NCI-H510A (cell line): ENCODE measurements at regions not wholly inside any gene's neighbourhood (a gene's known extent, or its start where the extent isn't known, plus 50 kb on each side); places are given as distances from the start of the nearest gene placed in this dataset.
"Not testable (repeated sequence)": the region's sequence is repeated elsewhere in the genome, so short reads cannot be mapped to it uniquely, and the experiment has no call there.

ENCODE experiments used
- DNase-seq: peaks from one replicate; lab custom pipeline; 2025; lab: John Stamatoyannopoulos, UW

DNA sequence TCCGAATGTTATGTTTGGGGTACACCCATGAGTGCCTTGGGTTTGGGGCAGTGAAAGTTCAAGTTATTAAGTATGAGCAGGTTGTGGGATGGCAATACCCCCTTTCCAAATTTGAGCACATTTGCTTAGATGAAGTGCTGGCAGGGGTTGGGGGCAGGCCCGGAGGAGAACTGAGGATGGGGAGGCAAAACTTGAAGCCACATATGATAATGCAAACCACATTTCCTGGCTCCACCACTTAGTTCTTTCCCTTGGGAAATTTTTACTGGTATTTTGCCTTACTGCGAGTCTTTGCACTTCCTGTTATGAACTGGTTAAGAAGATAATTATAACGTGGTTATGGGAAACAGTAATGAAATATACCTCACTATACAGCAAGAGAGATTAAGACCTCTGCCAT lies 336.0 kb upstream of the ONECUT1 start:
- DNase-seq: no peak

DNA sequence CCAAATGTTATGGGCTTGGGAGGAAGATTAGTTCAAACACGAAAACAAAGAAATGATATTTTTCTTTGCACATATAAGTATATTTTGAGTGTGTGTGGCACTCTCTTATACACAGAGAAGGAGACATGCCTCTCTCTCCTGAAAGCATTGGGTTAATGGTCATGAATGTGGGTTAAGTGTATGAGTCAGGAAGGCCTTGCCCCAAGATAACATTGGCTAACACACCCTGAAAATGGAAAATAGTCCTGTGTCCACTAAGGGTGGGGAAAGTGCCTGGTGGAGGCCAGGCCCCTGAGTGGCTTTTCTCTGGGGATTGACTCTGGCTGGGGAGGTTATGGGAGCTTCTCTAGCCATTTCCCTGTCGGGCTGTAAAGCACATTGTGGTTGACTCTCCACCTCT lies 332.7 kb upstream of the ONECUT1 start:
- no peak for DNase-seq

DNA sequence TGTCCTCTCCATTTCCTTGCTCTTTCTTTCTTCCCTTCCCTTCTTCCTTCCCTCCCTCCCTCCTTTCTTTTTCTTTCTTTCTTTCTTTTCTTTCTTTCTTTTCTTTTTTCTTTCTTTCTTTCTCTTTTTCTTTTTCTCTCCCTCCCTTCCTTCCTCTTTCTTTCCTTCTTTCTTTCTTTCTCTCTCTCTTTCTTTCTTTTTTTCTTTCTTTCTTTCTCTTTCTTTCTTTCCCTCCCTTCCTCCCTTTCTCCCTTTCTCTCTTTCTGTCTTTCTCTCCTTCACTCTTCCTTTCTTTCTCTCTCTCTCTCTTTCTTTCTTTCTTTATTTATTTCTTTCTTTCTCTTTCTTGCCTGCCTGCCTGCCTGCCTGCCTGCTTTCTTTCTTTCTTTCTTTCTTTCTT lies 326.8 kb upstream of the ONECUT1 start:
- not testable (repeated sequence) for DNase-seq

DNA sequence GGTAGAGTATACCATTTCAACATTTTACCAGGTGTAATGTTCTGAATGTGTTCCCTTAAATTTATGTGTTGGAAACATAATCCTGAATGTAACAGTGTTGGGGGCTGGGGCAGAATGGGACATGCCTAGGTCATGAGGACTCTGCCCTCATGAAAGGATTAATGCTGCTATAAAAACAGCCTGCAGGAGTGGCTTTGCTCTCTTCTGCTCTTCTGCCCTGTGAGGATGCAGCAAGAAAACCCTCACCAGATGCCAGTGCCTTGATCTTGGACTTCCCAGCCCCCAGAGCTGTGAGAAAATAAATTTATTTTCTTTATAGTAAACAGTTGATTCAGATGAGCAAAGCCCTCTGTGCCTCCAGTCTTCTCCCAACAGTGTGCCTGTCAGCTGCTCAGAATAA lies 326.0 kb upstream of the ONECUT1 start:
- DNase-seq: no peak

DNA sequence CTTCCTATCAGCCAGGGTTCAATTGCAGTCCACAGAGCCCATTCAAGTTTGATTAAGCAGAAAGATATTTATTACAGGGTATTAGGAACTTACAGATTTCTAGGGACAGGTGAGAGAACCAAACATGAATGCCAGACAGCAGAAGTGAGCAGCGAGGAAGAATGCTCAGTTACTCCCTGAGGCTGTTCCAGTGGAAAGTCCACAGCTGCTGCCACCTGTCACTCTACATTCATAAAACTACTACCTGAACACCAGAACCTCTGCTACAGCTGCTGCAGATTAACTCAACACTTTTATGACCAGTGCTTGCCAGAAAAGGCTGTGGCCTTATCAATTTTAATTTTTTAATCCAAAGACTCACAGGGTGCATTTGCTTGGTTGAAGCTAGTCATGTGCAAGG lies 325.4 kb upstream of the ONECUT1 start:
- DNase-seq: no peak

DNA sequence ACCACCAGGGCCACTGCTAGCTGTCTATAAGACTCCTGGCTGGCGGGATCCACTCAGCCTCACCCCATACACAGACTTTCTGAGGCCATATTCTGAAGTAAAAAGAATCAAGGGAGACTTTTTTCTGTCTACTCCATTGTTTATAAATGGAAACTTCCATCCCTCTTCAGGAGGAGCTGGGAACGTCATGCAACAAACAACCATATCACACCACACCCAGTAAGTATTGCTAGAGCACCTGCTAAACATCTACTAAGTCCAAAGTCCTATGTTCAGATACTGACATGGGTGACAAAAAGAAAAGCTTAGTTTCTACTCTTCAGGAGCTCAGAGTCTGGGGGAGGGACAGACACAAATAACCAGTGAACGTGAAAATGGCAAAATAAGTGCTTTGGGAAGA lies 324.8 kb upstream of the ONECUT1 start:
- no peak for DNase-seq

DNA sequence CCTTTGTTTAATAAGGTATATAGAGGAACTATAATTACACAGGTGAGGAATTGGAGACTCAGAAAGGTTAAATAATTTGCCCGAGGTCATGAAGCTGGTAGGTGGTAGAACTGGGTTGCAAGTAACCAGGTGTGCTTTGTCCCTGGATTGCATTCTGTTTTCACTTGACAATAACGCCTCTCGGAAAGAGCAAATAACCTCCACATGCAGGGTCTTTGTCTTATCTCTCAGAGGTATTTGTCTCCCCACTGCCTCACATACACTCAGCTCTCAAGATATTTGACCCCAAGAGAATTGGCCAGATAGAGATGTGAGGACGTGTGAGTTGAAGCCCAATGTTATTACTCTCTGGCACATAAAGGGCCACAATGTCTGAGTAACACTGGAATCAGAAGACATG lies 320.9 kb upstream of the ONECUT1 start:
- DNase-seq: no peak

DNA sequence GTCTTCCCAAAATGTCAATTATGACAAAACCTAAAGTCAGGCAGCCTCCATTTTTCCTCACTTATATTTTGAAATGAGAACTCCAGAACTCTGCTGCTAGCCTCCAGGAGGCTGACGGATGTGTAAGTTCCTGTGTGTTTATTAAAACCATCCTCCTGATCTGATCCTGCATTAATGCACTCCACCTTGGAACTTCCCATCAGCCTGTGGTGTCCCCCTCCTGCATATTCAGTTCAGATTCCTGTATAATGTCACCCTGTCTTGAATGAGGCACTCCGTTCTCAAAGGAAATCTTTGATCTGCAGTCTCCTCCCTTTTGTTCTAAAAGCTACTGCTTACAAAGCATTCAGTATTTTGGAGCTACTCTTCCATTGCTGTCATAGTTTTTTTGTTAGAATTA lies 318.2 kb upstream of the ONECUT1 start:
- DNase-seq: no peak

DNA sequence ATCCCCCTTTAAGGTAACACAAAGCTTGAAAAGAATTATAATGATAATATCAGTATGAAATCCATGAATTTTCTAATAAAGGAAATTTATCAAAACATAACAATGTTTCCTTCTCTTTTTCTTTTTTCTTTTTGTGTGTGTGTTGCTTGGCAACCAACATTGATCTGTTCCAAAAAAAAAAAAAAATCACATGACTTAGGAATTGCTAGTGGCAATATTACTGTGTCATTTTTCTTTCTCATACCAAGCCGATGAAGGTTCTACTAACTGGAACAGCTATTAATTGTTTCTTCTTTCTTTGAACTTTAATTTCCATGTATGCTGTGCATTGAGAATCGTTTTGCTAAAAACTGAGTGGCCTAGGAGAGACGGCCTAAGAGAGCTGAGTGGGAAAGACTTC lies 317.7 kb upstream of the ONECUT1 start:
- DNase-seq: no peak

DNA sequence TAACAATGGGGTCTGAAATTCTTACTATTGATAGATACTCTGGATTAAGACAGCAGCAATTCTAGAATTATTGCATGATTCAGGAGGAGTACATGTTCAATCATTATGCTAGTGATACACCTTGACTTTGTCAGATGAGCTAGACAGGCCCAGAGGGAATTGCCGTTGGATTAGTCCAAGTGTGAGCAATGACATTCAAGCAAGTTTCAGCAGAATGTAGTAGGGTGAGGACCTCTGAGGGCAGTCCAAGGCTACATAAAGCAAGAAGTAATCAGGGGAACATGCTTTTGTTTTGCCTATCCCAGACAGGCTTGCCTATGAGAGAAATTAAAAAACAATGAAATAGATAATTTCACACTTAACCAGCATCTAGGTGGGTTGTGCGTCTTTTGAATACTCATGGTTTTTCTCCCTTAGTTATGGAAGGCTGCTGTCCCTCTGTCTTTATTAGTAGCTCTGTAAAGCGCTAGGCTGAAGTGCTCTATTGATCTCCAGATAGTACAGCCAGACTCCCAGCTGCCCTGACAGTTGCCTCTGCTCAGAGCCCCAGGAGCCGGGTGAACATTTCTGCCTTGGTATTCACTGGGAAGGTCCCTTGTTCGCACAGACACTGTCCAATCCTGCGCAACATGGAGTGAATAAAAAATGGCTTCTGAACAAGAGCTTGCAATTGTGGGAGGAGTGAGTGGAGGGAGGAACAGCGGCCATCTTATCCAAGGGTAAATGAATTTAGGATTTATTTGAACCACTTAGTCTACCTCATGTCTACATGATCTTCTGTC lies 316.6 kb upstream of the ONECUT1 start:
- no peak for DNase-seq

DNA sequence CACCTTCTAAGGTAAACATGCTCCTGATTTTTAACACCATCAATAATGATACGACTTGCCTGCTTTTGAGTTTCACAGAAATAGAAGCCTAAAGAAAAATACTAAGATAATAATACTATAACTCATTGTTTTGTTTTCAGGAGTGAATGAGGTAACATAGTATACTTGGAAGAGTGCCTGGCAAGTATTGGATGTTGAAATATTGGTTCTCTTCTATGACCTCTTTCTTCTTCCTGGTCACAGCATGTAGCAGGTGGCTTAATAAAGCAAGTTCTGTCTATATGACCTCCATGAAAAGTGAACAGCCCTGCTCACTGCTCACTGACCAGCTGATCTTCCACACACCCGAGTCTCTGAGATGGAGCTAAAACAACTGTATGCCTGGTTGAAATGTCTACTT lies 312.3 kb upstream of the ONECUT1 start:
- no peak for DNase-seq

DNA sequence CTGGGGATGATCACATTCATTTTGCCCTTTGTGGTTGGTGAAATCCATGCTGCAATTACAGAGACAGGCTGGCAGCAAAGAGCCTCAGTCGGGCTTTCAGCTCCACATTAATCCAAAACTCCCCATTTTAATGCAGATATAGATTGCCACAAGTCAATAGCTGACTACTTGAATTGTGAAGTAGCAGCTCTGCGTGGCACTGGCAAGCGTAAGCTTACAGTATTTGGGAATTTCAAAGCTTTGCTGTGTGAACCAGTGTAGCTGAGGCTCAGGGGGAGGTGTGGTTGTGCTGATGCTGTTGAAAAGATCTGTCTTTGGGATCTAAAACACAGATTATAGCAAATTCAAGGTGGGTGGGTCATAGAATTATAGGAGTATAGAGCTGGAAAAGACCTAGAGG lies 290.3 kb upstream of the ONECUT1 start:
- no peak for DNase-seq

DNA sequence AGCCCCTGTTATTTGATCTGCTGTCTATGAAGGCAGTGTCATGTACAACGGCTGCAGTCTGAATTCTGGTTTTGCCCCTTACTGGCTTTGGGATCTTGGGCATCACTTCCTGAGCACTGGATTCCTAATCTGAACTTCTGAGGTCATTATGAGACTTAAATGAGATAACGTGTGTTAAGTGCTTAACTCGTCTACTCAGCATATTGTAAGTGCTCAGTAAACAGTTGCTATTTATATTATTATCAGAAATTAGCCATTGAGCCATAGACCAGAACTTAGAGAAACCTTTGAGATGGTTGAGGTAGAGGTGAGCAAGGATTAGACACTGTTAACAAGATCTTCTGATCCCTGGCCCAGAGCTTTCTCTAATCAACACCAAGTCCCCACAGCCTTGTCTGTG lies 284.1 kb upstream of the ONECUT1 start:
- DNase-seq: no peak

DNA sequence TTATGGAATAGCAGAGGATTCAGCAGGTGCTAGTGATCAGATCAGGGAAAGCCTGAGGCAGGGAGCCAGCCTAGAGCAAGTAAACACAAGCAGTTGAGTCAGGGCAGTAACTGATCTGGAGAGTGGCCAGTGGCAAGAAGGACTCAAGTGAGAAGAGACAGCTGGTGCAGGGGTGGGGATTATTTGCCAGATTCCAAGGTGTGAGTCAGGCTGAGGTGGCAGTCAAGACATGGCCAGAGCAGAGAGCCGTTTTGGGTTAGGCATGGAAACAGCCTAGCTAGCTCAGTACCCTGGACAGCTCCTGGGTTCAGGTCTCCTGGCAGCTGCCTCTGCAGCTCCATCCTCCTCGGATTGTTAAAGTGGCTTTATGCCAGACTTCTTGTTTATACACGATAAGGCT lies 281.9 kb upstream of the ONECUT1 start:
- no peak for DNase-seq

DNA sequence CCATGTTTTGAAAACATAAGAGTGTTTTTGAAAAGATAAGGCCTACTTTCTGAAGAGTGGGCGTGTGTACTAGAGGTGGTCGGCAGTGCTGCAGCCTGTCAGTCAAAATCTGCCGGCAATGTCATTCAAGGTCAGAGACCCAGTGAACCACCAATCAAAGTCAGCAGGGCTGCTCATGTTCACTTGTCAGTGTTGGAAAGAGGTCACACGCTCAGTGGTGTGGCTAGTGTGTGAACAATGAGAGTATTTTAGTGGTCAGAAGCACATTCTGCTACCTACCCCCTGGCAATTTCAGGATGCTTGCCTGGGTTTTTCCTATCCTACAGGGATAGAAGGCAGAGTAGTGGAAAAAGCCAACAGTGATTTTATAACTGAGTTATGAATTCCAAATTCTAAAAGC lies 278.5 kb upstream of the ONECUT1 start:
- no peak for DNase-seq

DNA sequence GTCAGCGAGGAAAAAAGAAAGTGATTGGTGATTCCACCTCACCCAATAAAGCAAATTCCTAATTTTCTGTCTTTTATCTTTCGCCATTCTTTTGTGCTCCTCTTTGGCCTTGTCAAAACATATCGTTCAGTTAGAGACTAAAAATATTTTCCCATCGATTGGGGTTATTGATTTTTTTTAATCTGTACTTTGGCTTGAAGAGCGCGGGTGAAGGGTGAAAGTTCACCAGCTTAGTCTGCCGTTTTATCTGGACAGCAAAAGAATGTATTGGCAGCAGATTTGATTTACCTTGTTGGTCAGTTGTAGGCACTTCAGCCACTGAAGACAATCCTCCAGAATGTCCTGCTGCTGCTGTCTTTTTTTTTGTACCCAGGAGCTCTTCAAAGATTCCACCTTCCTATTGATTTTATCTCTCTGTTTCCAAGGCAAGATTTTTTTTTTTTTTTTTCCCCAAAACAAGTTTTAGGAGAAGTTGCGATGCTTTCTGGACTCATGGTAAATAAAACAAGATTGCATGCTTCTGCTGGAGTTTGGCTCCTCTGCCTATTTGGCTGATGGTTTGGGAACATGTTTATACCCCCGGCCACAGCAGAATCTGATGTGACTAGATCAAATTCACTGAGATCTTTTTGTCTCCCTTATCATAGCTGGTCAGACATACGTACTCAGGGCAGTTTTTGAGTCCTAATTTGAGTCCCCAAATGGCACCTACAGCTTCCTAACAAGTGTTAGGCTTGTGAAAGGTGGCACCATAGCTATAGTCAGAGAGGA lies 269.3 kb upstream of the ONECUT1 start:
- no peak for DNase-seq

DNA sequence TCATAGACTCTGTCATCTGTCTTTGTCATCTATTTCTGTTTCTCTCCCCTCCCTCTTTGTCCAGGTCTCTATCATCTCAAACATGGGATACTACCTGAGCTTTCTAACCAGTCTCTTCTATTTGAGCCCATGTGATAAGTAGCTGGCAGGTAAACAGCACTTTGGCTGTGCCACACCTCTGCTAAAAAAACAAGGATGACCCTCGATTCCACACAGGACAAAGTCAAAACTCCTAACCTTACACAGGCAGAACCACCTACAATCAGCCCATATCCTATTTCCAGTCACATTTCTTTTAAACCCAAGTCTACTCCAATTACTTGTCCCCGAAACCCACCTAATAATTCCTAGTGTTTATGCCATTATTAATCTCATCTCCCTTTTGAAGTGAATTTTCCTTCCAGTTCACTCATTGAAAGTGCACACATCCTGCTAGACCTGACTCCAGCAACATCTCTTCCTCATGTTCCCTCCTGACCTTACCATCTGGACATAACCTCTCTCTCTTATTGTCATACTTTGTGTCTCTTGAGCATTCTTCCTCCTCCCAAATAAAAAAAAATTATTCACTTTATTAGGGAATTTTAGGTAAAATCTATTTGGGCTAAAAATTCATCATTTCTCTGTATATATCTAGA lies 256.1 kb upstream of the ONECUT1 start:
- no peak for DNase-seq

DNA sequence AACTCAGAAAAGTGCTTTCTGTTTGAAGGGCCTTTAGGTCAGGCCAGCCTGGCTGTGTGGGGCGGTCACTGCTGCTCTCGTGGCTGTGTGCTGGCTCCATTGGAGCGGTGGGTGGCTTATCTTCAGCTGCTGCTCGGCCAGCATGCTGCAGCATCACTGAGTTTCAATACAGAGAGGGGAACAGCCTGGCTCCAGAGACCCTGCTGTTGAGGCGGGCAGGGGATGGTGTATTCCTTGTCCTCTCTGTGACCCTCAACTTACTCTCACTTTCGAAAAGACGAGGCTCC lies 248.5 kb upstream of the ONECUT1 start:
- DNase-seq: no peak

DNA sequence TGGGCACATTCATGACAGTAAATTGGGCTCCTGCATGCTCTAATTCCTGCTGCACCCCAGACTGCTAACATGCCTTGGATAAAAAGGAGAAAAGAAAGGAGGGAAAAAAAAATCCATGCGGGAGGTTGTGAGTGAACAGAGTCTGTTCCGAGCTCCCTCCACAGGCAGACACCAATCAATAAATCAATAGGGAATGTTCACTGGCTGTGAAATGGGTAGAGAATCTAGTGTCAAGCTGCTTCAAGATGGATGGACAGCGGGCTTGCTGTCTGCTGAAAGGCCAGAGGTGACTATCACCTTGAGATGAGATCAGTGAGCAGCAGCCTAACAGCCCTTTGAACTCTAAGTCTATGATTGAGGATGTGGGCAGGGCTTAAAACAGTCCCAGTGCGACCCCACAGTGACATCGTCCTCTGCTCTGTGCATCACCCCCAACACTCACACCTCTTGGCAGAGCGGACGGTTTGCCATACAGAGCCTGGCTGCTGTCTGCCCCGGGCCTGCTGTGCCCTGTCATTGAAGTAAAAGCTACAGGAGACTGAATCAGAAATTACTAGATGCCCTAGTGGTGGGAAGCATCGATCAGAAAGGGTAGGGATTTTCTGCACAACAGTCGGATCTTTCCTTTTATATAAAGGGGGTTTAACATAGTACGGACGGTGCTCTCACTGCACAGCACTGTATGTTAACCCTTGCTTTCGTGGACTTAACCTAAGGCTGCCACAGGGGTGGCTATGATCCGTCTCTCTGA lies 247.9 kb upstream of the ONECUT1 start:
- DNase-seq: no peak

DNA sequence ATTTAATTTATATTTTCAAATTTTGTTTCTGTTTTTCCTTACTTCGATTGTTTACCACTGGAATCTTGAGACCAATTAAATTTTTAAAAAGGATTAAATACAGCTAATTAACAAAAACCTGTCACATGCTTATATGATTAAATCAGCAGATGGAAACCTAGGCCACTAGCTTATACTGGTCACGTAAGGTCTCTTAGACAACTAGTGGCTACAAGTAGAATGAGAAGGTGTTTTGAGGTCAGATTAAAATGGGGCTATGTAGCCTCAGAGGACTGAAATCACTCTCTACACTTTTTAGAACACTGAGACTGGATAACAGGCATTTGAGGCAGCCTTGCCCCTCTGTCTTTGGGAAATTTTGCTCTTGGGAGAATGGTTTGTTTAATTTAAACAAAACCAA lies 246.5 kb upstream of the ONECUT1 start:
- no peak for DNase-seq

DNA sequence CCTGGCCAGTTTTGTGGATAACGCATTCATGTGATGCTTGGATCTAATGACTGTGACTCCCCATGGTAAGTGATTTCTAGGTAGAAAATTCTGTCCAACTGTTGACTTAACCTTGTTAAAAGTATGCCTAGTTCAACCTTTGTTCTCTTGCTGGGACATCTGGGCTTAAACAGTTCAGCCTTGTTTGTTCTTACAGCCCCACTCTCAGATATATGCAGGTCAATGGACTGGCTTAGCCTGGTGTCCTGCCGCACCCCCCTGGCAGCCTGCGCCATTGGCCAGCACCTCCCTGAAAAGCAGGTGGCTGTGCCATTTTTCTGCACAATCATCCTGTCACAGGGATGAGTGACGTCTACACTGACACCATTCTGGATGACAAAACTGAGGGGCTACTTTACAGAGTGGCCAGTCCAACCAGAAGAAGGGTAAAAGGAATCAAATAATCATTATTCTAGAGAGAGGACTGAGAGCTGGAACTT lies 244.7 kb upstream of the ONECUT1 start:
- no peak for DNase-seq

DNA sequence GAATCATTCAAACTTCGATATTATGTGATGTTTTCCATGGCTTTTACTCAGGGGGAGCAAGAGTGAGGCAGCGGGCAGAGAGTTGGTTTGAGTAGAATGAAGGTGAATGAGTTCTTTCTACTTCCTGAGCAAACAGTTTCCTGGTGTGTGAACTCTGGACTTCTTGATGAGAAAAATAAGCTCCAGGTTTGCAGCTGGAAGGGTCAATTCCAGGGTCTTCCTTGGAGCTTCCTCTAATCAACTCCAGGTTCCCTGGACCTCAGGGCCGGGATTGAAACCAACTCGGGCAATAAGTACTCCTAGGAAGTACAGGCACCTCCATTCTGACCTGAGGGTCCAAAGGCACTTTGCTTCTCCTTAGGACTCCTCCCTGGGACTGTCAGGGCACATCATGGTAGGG lies 243.6 kb upstream of the ONECUT1 start:
- no peak for DNase-seq

DNA sequence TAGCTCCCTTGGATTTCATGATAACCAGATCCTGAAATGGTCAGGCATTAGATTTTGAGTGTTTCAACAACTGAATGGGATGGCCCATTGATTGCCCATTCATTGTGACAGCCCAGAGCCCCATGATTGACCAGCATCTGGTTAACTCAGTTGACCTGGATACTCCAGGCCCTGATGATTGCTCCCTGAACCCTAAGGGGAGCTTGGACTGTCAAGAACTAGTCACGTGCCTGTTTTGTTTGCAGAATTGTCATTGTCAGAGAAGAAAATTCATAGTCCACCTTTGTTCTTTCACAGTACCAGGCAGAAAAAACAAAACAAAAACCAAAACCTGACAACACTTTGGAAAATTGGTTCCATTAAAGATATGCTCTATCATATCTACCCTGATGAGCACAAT lies 241.3 kb upstream of the ONECUT1 start:
- DNase-seq: no peak
